H1 (cell line): ENCODE measurements at regions not wholly inside any gene's neighbourhood (a gene's known extent, or its start where the extent isn't known, plus 50 kb on each side); places are given as distances from the start of the nearest gene placed in this dataset.

Experiments
- CTCF ChIA-PET: fragments of 300-600 bp; sonication (Branson Sonifier 250); formaldehyde crosslinking; loops from one replicate; lab custom pipeline; 2021; ENCODE audit not compliant: partially characterized antibody; lab: Charles Lee
- POLR2A ChIA-PET: fragments of 300-600 bp; sonication (Branson Sonifier 250); formaldehyde crosslinking; loops from one replicate; lab custom pipeline; 2021; ENCODE audit warnings: inconsistent platforms; ENCODE audit not compliant: partially characterized antibody; lab: Charles Lee
- DNase-seq, 2 experiments: peaks; one replicate each; pipeline versions ENCODE4 v3.0.0 to v3.0.0-alpha.2; 2010 to 2022; ENCODE audit warnings: low spot score in 2 of 2, low read depth in 1 of 2, mixed read lengths in 1 of 2
- FAIRE-seq: peaks from 2 replicates; lab custom pipeline; 2011; peaks lifted over from hg19 to GRCh38; lab: Jason Lieb, UNC
- H2AFZ ChIP-seq: 2 replicates; pipeline ENCODE4 v1.8.1; 2012; ENCODE audit warnings: low read length, inconsistent platforms
- H2AK5ac ChIP-seq: 2 replicates; pipeline ENCODE4 v1.6.1; 2013; ENCODE audit warnings: low read depth, low read length
- H2BK120ac ChIP-seq: replicated peaks from 2 replicates; pipeline ENCODE3; 2013; ENCODE audit warnings: low read depth, low read length, inconsistent platforms
- H2BK12ac ChIP-seq: 2 replicates; pipeline ENCODE4 v1.6.1; 2013; ENCODE audit warnings: low read depth, low read length
- H2BK15ac ChIP-seq: 2 replicates; pipeline ENCODE4 v1.6.1; 2013; ENCODE audit warnings: low read length
- H2BK20ac ChIP-seq: 2 replicates; pipeline ENCODE4 v1.6.1; 2013; ENCODE audit warnings: low read length
- H2BK5ac ChIP-seq: 2 replicates; pipeline ENCODE4 v1.6.1; 2013; ENCODE audit warnings: low read depth, low read length
- H3K14ac ChIP-seq: 2 replicates; pipeline ENCODE4 v1.6.1; 2013; ENCODE audit warnings: inconsistent platforms; ENCODE audit not compliant: insufficient read length
- H3K18ac ChIP-seq: 2 replicates; pipeline ENCODE4 v1.6.1; 2013; ENCODE audit warnings: low read length; ENCODE audit errors: extremely low read depth
- H3K23ac ChIP-seq: 2 replicates; pipeline ENCODE4 v1.6.1; 2013; ENCODE audit warnings: inconsistent platforms; ENCODE audit not compliant: insufficient read length
- H3K23me2 ChIP-seq: 2 replicates; pipeline ENCODE4 v1.6.1; 2013; ENCODE audit warnings: low read depth, low read length
- H3K27ac ChIP-seq: 2 replicates; pipeline ENCODE4 v1.6.1; 2011; ENCODE audit warnings: low read depth, low read length, inconsistent platforms
- H3K27me3 ChIP-seq, 4 experiments: replicated peaks in 1 of 4; 1 replicate in 1 of 4; 2 replicates in 3 of 4; pipeline versions ENCODE4 v1.6.1 to v1.8.1; 2011 to 2013; ENCODE audit warnings: low read length in 3 of 4, mild to moderate bottlenecking in 3 of 4, inconsistent platforms in 2 of 4, mixed read lengths in 2 of 4, moderate library complexity in 1 of 4; ENCODE audit not compliant: control insufficient read depth in 3 of 4, insufficient read depth in 3 of 4; ENCODE audit errors: extremely low read depth in 1 of 4
- H3K36me3 ChIP-seq, 4 experiments: 2 replicates each; pipeline versions ENCODE4 v1.6.1 to v1.8.1; 2011 to 2013; ENCODE audit warnings: mild to moderate bottlenecking in 4 of 4, low read length in 3 of 4, moderate library complexity in 2 of 4, control low read depth in 1 of 4, inconsistent platforms in 1 of 4; ENCODE audit not compliant: insufficient read depth in 4 of 4, control insufficient read depth in 2 of 4
- H3K4ac ChIP-seq: replicated peaks from 2 replicates; pipeline ENCODE3; 2013; ENCODE audit warnings: low read length, low read depth, mixed read lengths, inconsistent platforms; ENCODE audit not compliant: insufficient read length
- H3K4me1 ChIP-seq, 4 experiments: replicated peaks in 1 of 4; 1 replicate in 1 of 4; 2 replicates in 3 of 4; pipeline versions ENCODE4 v1.6.1 to v1.8.1; 2011 to 2013; ENCODE audit warnings: low read length in 3 of 4, inconsistent platforms in 2 of 4, mixed read lengths in 1 of 4; ENCODE audit not compliant: insufficient read depth in 4 of 4, control insufficient read depth in 3 of 4
- H3K4me2 ChIP-seq, 2 experiments: 2 replicates each; pipeline versions ENCODE4 v1.6.1 to v1.8.1; 2011 to 2013; ENCODE audit warnings: low read depth in 2 of 2, low read length in 2 of 2, control low read depth in 1 of 2, inconsistent platforms in 1 of 2, mild to moderate bottlenecking in 1 of 2; ENCODE audit not compliant: insufficient read depth in 1 of 2
- H3K4me3 ChIP-seq, 4 experiments: fragments of 200-600, 300-600 bp in 1 of 4; sonication (generic), shearing (Covaris generic), sonication (Bioruptor Twin) in 1 of 4; 2 replicates each; pipeline versions ENCODE4 v1.5.1 to v1.8.1; 2011 to 2016; ENCODE audit warnings: low read length in 4 of 4, low read depth in 3 of 4, control low read depth in 2 of 4, inconsistent platforms in 2 of 4, mild to moderate bottlenecking in 2 of 4, mixed read lengths in 1 of 4, moderate library complexity in 1 of 4; ENCODE audit not compliant: insufficient read depth in 2 of 4; ENCODE audit errors: extremely low read depth in 1 of 4
- H3K56ac ChIP-seq: replicated peaks from 2 replicates; pipeline ENCODE3; 2013; ENCODE audit warnings: low read depth, mild to moderate bottlenecking, mixed read lengths, low read length, inconsistent platforms; ENCODE audit not compliant: insufficient read length
- H3K79me1 ChIP-seq: 2 replicates; pipeline ENCODE4 v1.6.1; 2013; ENCODE audit warnings: low read depth, low read length, control low read depth
- H3K79me2 ChIP-seq, 2 experiments: 2 replicates each; pipeline versions ENCODE4 v1.6.1 to v1.8.1; 2012 to 2013; ENCODE audit warnings: low read length in 2 of 2, mild to moderate bottlenecking in 2 of 2, inconsistent platforms in 1 of 2; ENCODE audit not compliant: insufficient read depth in 2 of 2, control insufficient read depth in 1 of 2
- H3K9ac ChIP-seq, 4 experiments: replicated peaks in 1 of 4; 1 replicate in 1 of 4; 2 replicates in 3 of 4; pipeline versions ENCODE4 v1.6.1 to v1.8.1; 2011 to 2013; ENCODE audit warnings: low read depth in 3 of 4, low read length in 3 of 4, control low read depth in 2 of 4, mild to moderate bottlenecking in 2 of 4, moderate library complexity in 2 of 4, inconsistent platforms in 1 of 4; ENCODE audit errors: extremely low read depth in 1 of 4
- H3K9me3 ChIP-seq, 2 experiments: 2 replicates each; pipeline versions ENCODE4 v1.6.1 to v1.8.1; 2012 to 2013; ENCODE audit warnings: mild to moderate bottlenecking in 2 of 2, moderate library complexity in 2 of 2, control low read depth in 1 of 2, inconsistent platforms in 1 of 2, low read depth in 1 of 2, low read length in 1 of 2, mixed read lengths in 1 of 2; ENCODE audit not compliant: insufficient read depth in 2 of 2
- H4K20me1 ChIP-seq, 2 experiments: replicated peaks in 1 of 2; 2 replicates each; pipeline versions ENCODE3 to v1.8.1; 2011 to 2013; ENCODE audit warnings: inconsistent platforms in 2 of 2, low read length in 2 of 2, mild to moderate bottlenecking in 1 of 2; ENCODE audit not compliant: insufficient read depth in 2 of 2, control insufficient read depth in 1 of 2
- H4K5ac ChIP-seq: 2 replicates; pipeline ENCODE4 v1.6.1; 2013; ENCODE audit warnings: low read length, low read depth, mixed read lengths, inconsistent platforms; ENCODE audit not compliant: insufficient read length
- H4K8ac ChIP-seq: 2 replicates; pipeline ENCODE4 v1.8.0; 2013; ENCODE audit warnings: mild to moderate bottlenecking, moderate library complexity, low read length, inconsistent platforms; ENCODE audit not compliant: insufficient read depth; ENCODE audit errors: extremely low read depth
- H4K91ac ChIP-seq: replicated peaks from 2 replicates; pipeline ENCODE3; 2013; ENCODE audit warnings: low read length, mixed read lengths, inconsistent platforms; ENCODE audit not compliant: insufficient read length
- RAD21 ChIP-seq, 2 experiments: IDR thresholded peaks in 1 of 2; conservative IDR thresholded peaks in 1 of 2; 2 replicates each; pipeline ENCODE4 v1.6.1; 2011; ENCODE audit warnings: low read depth in 2 of 2, low read length in 2 of 2, improper control_type of control experiment in 1 of 2, inconsistent platforms in 1 of 2, mild to moderate bottlenecking in 1 of 2, moderate library complexity in 1 of 2
- SAP30 ChIP-seq: fragments of 300-600 bp; sonication (generic); IDR thresholded peaks from 2 replicates; pipeline ENCODE4 v1.7.1; 2012; ENCODE audit warnings: low read length, moderate library complexity, mild to moderate bottlenecking, inconsistent platforms; ENCODE audit not compliant: insufficient read depth, insufficient replicate concordance
- WGBS, 2 experiments: shearing (Covaris generic) in 1 of 2; methylation state at CpG; one replicate each; pipeline versions ENCODE4 v1.1.6 to v1.1.7; 2013 to 2015; ENCODE audit warnings: low lambda C conversion rate in 2 of 2, mixed read lengths in 2 of 2, inconsistent platforms in 1 of 2, low coverage in 1 of 2, missing lambda C conversion rate in 1 of 2; ENCODE audit not compliant: insufficient replicate concordance in 2 of 2, insufficient coverage in 1 of 2, insufficient read length in 1 of 2; ENCODE audit errors: extremely low coverage in 1 of 2, missing lambda C conversion rate in 1 of 2; 5-methylcytosine and 5-hydroxymethylcytosine counted together

DNA sequence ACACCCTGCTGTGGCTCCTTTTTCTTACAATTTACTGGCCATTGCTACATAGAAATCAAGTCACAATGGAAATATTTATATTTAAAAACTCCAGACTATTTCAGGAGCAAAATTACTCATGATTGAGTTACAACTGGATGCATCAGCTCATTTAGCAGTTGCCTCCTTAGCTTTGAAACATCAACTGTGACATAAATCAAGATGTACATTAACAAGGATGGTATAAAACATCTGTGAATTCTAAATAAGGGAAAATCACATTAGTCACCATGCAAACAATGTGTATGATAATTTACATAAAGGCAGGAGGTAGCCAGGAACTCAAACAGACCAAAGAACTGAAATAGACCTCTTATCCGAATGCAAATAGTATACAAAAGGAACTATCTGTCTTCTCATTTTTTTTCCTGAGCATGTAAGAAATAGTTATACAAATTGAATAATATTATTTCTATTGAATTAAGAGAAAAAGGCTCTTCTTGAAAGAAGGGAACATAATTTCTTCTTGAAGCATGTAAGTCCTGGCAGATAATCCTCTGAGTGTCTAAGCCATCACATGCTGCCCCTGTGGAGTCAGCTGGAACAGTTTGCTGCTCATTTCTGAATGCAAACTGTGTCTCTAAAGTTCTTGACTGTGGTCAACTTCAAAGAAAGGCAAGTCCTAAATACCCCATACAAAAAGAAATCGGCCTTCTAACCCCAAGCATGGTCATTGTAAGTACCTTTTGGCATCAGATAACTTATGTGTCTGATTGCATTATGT, 151.2 kb downstream of the NAA11 start:
- Histone ChIP-seq H3K23me2 (no peaks in the 10 kb centered on the region), H3K56ac (no peak overlapping the region), H2BK5ac (no peak overlapping the region), H3K4me3 (no peak overlapping the region), H3K18ac (no peak overlapping the region), H3K27me3 (no peaks in the 10 kb centered on the region), H3K4me2 (no peak overlapping the region), H3K23ac (no peak overlapping the region), H3K79me2 (no peaks in the 10 kb centered on the region), H4K20me1 (no peaks in the 10 kb centered on the region), H4K5ac (no peak overlapping the region), H2BK12ac (no peak overlapping the region), H4K8ac (no peak overlapping the region), H3K4ac (no peak overlapping the region), H3K36me3 (no peaks in the 10 kb centered on the region), H3K9me3 (no peaks in the 10 kb centered on the region; a peak in 1 of 4 replicates), H3K14ac (no peak overlapping the region)
- DNase-seq = no peak
- no peak for FAIRE-seq
- 100% methylated on average over 2 of the region's 2 CpGs; no CpG with 5 or more reads in 1 of the 2 experiments for WGBS, 2 experiments
- TF ChIP-seq RAD21 (IDR thresholded peaks at IDR 0.05 in 1 of 2, conservative IDR thresholded peaks at IDR 0.05 in 1 of 2; ENCODE audit: low read depth in 2 of 2, low read length in 2 of 2) (no peak), SAP30 (no peak)
- TF ChIP-seq, all 59 proteins: peak for 0
- Histone ChIP-seq H2BK15ac (no peak overlapping the region), H4K91ac (no peak overlapping the region), H3K79me1 (no peaks in the 10 kb centered on the region), H2AFZ (no peak overlapping the region), H3K4me1 (no peaks in the 10 kb centered on the region), H2AK5ac (no peak overlapping the region), H2BK20ac (no peak overlapping the region), H3K9ac (no peak overlapping the region), H3K27ac (no peak overlapping the region), H2BK120ac (no peak overlapping the region)
- ChIA-PET POLR2A (no interaction called here), CTCF (no interaction called here)
